Fibroblast of skin of right biceps (primary cell): ENCODE measurements at regions not wholly inside any gene's neighbourhood (a gene's known extent, or its start where the extent isn't known, plus 50 kb on each side); places are given as distances from the start of the nearest gene placed in this dataset.
A peak's percentile ranks its signal among the peaks of the same experiment; 100 is the strongest.
"Not testable (repeated sequence)": the region's sequence is repeated elsewhere in the genome, so short reads cannot be mapped to it uniquely, and the experiment has no call there.

Source experiments
- DNase-seq: peaks from one replicate; pipeline ENCODE4 v3.0.0-alpha.2; 2013

DNA sequence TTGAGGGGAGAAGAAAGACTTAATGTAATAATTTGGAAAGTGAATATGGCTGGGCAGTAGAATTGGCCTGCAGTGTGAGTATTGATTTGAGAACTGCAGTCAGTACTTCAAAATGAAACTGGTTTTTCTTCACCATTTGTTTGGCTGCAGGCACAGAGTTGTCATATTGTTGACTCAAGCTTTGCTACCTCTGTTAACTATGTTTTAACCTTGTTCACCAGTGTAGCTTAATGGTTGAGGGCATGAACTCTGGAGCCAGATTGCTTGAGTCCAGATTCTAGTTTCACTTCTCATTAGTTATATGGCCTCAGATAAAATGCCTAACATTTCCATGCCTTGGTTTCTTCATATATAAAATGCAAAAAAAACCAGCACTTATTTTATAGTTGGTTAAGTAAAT lies 64.1 kb downstream of the CFAP44 start:
- no peak for DNase-seq

DNA sequence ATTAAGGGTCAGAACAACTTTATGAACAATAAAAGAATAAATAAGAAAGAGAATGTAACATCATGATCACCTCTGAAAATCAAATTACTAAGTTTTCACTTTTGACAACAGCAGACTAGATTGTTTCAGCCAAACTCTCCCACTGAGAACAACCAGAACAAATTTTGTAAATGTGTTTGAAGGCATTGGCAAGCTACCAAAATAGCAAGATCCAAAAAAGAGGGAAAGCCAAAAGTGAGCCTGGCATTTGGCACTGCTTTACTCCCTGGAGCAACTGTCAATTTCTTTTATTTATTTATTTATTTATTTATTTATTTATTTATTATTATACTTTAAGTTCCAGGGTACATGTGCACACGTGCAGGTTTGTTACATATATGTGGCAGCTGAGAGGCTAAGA lies 67.2 kb downstream of the CFAP44 start:
- no peak for DNase-seq

DNA sequence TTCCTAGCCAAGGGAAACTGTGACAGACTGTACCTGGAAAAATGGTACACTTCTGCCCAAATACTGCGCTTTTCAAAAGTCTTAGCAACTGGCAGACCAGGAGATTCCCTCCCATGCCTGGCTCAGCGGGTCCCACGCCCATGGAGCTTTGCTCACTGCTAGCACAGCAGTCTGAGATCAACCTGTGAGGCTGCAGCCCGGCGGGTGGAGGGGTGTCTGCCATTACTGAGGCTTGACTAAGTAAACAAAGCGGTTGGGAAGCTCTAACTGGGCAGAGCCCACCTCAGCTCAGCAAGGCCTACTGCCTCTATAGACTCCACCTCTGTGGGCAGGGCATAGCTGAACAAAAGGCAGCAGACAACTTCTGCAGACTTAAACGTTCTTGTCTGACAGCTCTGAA lies 74.5 kb downstream of the CFAP44 start:
- not testable (repeated sequence) for DNase-seq

DNA sequence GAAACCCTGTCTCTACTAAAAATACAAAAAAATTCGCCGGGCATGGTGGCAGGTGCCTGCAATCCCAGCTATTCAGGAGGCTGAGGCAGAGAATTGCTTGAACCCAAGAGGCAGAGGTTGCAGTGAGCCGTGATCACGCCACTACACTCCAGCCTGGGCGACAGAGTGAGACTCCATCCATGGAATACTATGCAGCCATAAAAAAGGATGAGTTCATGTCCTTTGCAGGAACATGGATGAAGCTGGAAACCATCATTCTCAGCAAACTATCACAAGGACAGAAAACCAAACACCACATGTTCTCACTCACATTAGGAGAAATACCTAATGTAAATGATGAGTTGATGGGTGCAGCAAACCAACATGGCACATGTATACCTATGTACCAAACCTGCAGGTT lies 86.0 kb downstream of the CFAP44 start:
- not testable (repeated sequence) for DNase-seq

DNA sequence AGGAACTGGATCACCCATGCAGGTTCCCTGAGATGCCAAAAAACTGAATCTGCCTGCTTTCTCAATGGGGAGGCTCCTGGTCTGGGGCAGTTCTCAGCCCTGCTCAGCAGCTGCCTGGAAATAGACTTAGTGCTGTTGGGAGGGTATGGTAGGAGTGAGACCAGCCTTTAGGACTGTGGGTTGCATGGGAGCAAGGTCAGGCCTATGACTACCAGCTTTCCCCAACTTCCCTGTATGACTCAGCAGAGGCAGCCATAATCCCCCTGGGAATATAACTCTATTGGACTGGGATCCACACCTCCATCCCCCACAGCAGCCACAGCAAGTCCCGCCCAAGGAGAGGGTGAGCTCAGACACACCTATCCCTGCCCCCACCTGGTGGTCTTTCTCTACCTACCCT lies 87.0 kb downstream of the CFAP44 start:
- DNase-seq, result peak; percentile 48

DNA sequence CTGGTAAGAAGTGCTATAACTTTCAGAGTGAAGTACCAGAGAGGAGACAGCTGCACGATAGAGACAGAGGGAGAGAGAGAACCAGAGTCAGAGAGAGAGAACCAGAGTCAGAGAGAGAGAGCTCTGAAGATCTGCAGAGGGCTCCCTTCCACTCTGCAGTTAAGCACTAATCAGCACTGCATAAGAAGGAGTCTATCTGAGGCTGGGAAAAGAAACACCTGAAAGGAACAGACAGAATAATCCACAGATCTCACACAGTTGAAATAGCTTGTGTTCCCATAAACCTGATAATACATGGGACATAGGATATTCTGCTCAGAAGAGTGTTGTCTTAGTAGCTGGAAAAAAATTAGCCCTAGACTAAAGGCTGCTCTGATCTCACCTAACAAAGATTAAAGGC lies 87.6 kb downstream of the CFAP44 start:
- no peak for DNase-seq

DNA sequence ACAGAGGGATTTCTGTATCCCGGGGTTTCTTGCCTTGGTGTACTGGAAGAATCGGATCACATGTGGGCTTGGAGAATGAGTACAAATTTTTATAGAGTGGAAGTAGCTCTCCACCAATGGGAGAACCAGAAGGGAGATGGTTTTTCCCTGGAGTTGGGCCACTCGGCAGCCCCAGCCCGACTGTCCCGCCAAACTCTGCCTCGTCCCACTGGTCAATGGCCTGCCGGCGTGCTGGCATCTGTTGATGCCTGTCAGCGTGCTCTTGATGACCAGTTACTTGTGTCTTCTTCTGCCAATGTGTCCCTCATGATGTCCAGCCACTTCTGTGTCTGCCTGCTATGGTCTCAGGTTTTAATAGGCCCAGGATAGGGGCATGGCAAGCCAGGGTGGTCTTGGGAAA lies 100.5 kb downstream of the CFAP44 start:
- no peak for DNase-seq

DNA sequence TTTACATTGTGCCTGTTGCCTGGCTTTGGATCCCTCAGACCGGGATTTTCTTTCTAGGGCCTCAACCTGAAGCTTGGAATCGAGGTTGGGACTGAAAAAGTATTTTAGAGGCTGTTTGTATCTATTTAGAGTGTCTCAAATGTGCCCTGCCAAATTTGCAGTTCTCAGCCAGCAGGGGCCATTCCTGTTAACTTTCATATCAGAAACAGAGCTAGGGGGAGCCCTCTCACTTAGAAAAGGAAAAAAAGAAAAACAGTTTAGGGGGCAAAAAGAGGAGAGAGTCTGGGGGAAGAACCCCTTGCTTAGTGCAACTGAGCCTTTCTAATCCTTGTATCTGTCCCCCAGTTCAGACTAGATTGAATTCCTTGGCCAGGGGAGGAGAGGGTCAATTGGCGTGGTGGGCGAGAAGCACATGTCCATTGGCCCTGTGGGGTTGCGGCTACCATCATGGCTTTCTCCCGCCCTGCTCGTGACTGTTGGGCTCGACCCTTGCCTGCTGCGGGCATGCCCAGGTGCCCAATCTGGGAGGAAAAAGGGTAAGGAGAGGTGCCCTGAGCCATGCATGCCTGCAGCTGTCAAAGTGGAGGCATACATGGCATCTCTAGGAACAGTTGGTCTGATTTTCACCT lies 101.6 kb downstream of the CFAP44 start:
- no peak for DNase-seq
